Tongue (tissue), 1 donor: ENCODE measurements at regions not wholly inside any gene's neighbourhood (a gene's known extent, or its start where the extent isn't known, plus 50 kb on each side); places are given as distances from the start of the nearest gene placed in this dataset.
A peak's percentile ranks its signal among the peaks of the same experiment; 100 is the strongest.
"Not testable (repeated sequence)": the region's sequence is repeated elsewhere in the genome, so short reads cannot be mapped to it uniquely, and the experiment has no call there.

Experiments used
- DNase-seq: peaks from one replicate; pipeline ENCODE4 v3.0.0-alpha.2; 2015

- DNase-seq: no peak
Observed at GRCh38 chr6:23797041-23797440, 329.0 kb upstream of the NRSN1 start.

- DNase-seq: not testable (repeated sequence)
Observed at GRCh38 chr6:23804289-23804688, 321.7 kb upstream of the NRSN1 start.

- DNase-seq: not testable (repeated sequence)
Observed at GRCh38 chr6:23821141-23821540, 304.9 kb upstream of the NRSN1 start.

GRCh38 chr6:23823421-23823820, 302.6 kb upstream of the NRSN1 start:
- no peak for DNase-seq

- DNase-seq: no peak
Observed at GRCh38 chr6:23826572-23826971, 299.4 kb upstream of the NRSN1 start.

GRCh38 chr6:23828861-23829260, 297.2 kb upstream of the NRSN1 start:
- DNase-seq: no peak

- DNase-seq: peak; percentile 4
Observed at GRCh38 chr6:23841116-23841515, 284.9 kb upstream of the NRSN1 start.

GRCh38 chr6:23842760-23843159, 283.3 kb upstream of the NRSN1 start:
- no peak for DNase-seq

- DNase-seq: no peak
Observed at GRCh38 chr6:23851522-23851921, 274.5 kb upstream of the NRSN1 start.

GRCh38 chr6:23853566-23854133, 272.4 kb upstream of the NRSN1 start:
- DNase-seq: not testable (repeated sequence)

- not testable (repeated sequence) for DNase-seq
Observed at GRCh38 chr6:23854154-23854553, 271.9 kb upstream of the NRSN1 start.

- no peak for DNase-seq
Observed at GRCh38 chr6:23855497-23856116, 270.4 kb upstream of the NRSN1 start.

- no peak for DNase-seq
Observed at GRCh38 chr6:23870496-23870895, 255.5 kb upstream of the NRSN1 start.

GRCh38 chr6:23873161-23873560, 252.9 kb upstream of the NRSN1 start:
- DNase-seq: no peak

GRCh38 chr6:23875006-23875405, 251.0 kb upstream of the NRSN1 start:
- DNase-seq: no peak

- DNase-seq: no peak
Observed at GRCh38 chr6:23879816-23880215, 246.2 kb upstream of the NRSN1 start.

- DNase-seq: no peak
Observed at GRCh38 chr6:23890543-23891227, 235.3 kb upstream of the NRSN1 start.

- DNase-seq: no peak
Observed at GRCh38 chr6:23905133-23905815, 220.7 kb upstream of the NRSN1 start.

- peak; percentile 3 for DNase-seq
Observed at GRCh38 chr6:23910420-23910819, 215.6 kb upstream of the NRSN1 start.

GRCh38 chr6:23927935-23928334, 198.1 kb upstream of the NRSN1 start:
- DNase-seq: no peak

- DNase-seq: peak; percentile 46
Observed at GRCh38 chr6:23929201-23929600, 196.8 kb upstream of the NRSN1 start.

GRCh38 chr6:23940466-23940865, 185.5 kb upstream of the NRSN1 start:
- no peak for DNase-seq

GRCh38 chr6:23951691-23952090, 174.3 kb upstream of the NRSN1 start:
- DNase-seq: no peak
